ENCODE measurements at regions not wholly inside any gene's neighbourhood (a gene's known extent, or its start where the extent isn't known, plus 50 kb on each side); places are given as distances from the start of the nearest gene placed in this dataset.
"Not testable (repeated sequence)": the region's sequence is repeated elsewhere in the genome, so short reads cannot be mapped to it uniquely, and the experiment has no call there.

DNA sequence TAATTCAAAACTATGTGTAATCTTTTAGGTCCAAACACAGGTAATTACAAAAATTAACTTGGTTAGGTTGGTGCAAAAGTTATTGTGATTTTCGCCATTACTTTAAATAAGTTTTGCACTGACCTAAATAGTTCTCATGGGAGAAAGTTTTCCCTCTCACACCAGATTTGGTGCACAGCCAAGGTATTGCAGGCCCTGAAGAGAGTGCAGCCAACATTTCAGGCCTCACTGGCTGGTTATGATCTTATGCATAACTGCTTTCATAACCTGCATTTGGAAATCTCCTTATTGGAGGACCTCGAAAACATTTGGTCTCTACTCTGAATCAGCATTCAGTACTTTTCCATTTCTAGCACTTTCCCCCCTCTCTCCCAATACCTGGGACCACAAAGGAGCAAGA is 993.1 kb upstream of the MANEA start:
- H3K9ac ChIP-seq (ENCODE audit: low read length in 5 of 5) = no peak overlapping the region
- peak overlapping the region; percentile 64 for H3K27ac ChIP-seq (ENCODE audit: low read depth, low read length)
- no peaks in the 10 kb centered on the region for H3K27me3 ChIP-seq (ENCODE audit: control insufficient read depth in 5 of 5, insufficient read depth in 4 of 5, low read length in 5 of 5)
- H3K36me3 ChIP-seq (ENCODE audit: control insufficient read depth in 5 of 5, insufficient read depth in 5 of 5, low read length in 5 of 5) = no peaks in the 10 kb centered on the region
- peaks cover 0 to 10% (median 0%) of the 10 kb centered on the region in 5 donors for H3K4me1 ChIP-seq (ENCODE audit: control insufficient read depth in 5 of 5, insufficient read depth in 5 of 5, low read length in 5 of 5)
- H3K9me3 ChIP-seq (ENCODE audit: control insufficient read depth in 5 of 5, low read length in 5 of 5) = no peaks in the 10 kb centered on the region
- peak overlapping the region in 2 of 5 donors; percentile 1 to 22 for H3K4me3 ChIP-seq (ENCODE audit: low read depth in 1 of 5, low read length in 5 of 5)

DNA sequence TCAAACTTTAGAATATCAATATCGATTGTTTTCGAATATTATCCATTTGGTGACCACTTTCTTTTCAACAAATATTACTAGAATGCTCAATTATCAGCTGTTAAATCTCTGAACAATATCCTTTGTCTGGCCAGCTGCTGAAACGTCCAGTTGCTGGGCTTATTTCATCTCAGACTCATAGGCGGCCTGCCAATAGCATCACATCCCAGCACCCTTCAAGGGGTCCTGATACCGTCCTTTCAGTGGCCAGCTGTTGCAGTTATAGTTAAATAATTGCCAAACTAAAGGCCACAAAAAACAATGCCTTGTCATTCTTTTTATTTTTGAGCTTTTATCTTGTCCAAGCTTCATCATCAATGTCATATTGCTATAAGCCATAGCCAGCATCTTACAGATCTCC is 1006.8 kb upstream of the MANEA start:
- Histone ChIP-seq H3K9ac (ENCODE audit: low read length in 5 of 5) (no peak overlapping the region), H3K9me3 (ENCODE audit: control insufficient read depth in 5 of 5, low read length in 5 of 5) (no peaks in the 10 kb centered on the region), H3K4me1 (ENCODE audit: control insufficient read depth in 5 of 5, insufficient read depth in 5 of 5, low read length in 5 of 5) (no peaks in the 10 kb centered on the region), H3K27ac (ENCODE audit: low read depth, low read length) (no peak overlapping the region), H3K36me3 (ENCODE audit: control insufficient read depth in 5 of 5, insufficient read depth in 5 of 5, low read length in 5 of 5) (no peaks in the 10 kb centered on the region), H3K4me3 (ENCODE audit: low read depth in 1 of 5, low read length in 5 of 5) (no peak overlapping the region), H3K27me3 (ENCODE audit: control insufficient read depth in 5 of 5, insufficient read depth in 4 of 5, low read length in 5 of 5) (no peaks in the 10 kb centered on the region)

GRCh38 chr6:94562846-94563245 is 1014.5 kb upstream of the MANEA start:
- Histone ChIP-seq H3K27ac (ENCODE audit: low read depth, low read length) (no peak overlapping the region), H3K9ac (ENCODE audit: low read length in 5 of 5) (no peak overlapping the region), H3K27me3 (ENCODE audit: control insufficient read depth in 5 of 5, insufficient read depth in 4 of 5, low read length in 5 of 5) (no peaks in the 10 kb centered on the region)

DNA sequence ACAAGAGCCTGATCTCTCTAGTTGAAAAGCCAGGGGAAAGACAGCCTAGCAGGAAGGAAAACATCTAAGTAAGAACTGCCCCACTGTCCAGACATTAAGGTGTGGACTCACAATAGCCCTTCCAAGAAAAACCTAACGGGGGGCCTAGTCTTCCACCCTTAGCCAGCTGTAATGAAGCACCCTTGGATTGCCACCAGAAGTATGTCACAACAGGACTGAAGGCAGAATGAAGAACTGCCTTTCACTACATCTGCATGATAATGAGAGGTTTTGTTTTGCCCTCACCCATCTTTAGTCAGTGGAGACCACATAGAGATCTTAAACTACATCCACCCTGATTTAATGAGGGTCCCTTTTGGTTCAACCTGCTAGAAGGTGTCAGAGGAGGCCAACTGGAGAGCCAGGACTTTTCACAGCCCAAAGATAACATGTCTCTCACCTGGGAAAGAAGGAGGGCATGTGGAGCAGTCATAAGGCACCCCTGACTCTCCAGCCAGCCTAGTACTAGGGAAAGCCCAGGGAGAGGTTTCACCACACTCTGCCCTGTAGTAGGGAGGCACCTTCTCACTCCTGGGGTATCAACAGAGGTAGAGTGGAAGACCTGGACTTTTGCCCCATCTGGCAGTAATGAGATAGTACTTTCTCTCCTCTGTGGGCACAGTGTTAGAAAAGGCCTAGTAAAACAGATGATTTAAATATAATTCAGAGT is 1017.4 kb upstream of the MANEA start:
- Histone ChIP-seq H3K4me3 (ENCODE audit: low read depth in 1 of 5, low read length in 5 of 5) (no peak overlapping the region), H3K36me3 (ENCODE audit: control insufficient read depth in 5 of 5, insufficient read depth in 5 of 5, low read length in 5 of 5) (no peaks in the 10 kb centered on the region), H3K27me3 (ENCODE audit: control insufficient read depth in 5 of 5, insufficient read depth in 4 of 5, low read length in 5 of 5) (no peaks in the 10 kb centered on the region), H3K9ac (ENCODE audit: low read length in 5 of 5) (no peak overlapping the region), H3K4me1 (ENCODE audit: control insufficient read depth in 5 of 5, insufficient read depth in 5 of 5, low read length in 5 of 5) (no peaks in the 10 kb centered on the region), H3K27ac (ENCODE audit: low read depth, low read length) (no peak overlapping the region), H3K9me3 (ENCODE audit: control insufficient read depth in 5 of 5, low read length in 5 of 5) (no peaks in the 10 kb centered on the region)

More at GRCh38 chr6:94562846-94563245, 1014.5 kb upstream of the MANEA start:
- Histone ChIP-seq H3K4me1 (ENCODE audit: control insufficient read depth in 5 of 5, insufficient read depth in 5 of 5, low read length in 5 of 5) (no peaks in the 10 kb centered on the region), H3K36me3 (ENCODE audit: control insufficient read depth in 5 of 5, insufficient read depth in 5 of 5, low read length in 5 of 5) (no peaks in the 10 kb centered on the region), H3K9me3 (ENCODE audit: control insufficient read depth in 5 of 5, low read length in 5 of 5) (no peaks in the 10 kb centered on the region), H3K4me3 (ENCODE audit: low read depth in 1 of 5, low read length in 5 of 5) (no peak overlapping the region)

DNA sequence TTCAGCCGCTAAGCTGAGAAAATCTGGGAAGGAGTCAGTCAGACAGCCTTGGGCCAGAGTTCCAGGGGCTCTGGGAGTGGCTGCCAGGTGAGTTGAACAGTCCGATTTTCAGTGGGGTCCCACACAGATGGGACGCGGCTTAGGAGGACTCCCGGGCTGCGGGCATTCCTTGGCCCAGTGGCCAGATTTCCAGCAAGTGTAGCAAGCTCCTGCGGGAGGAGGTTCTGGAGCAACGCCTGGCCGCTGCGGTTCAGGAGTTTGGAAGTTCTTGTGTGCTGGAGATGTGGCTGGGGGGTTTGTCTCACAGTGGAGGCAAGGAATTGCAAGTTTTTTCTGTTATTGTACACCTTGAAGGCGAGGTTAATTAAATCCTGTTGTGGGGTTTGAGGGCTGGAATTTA is 1020.1 kb upstream of the MANEA start:
- not testable (repeated sequence) for H3K9ac ChIP-seq (ENCODE audit: low read length in 5 of 5); H3K36me3 ChIP-seq (ENCODE audit: control insufficient read depth in 5 of 5, insufficient read depth in 5 of 5, low read length in 5 of 5); H3K27me3 ChIP-seq (ENCODE audit: control insufficient read depth in 5 of 5, insufficient read depth in 4 of 5, low read length in 5 of 5); H3K9me3 ChIP-seq (ENCODE audit: control insufficient read depth in 5 of 5, low read length in 5 of 5); H3K4me3 ChIP-seq (ENCODE audit: low read depth in 1 of 5, low read length in 5 of 5); H3K4me1 ChIP-seq (ENCODE audit: control insufficient read depth in 5 of 5, insufficient read depth in 5 of 5, low read length in 5 of 5); H3K27ac ChIP-seq (ENCODE audit: low read depth, low read length)

- Histone ChIP-seq H3K4me3 (ENCODE audit: low read depth in 1 of 5, low read length in 5 of 5) (no peak overlapping the region), H3K4me1 (ENCODE audit: control insufficient read depth in 5 of 5, insufficient read depth in 5 of 5, low read length in 5 of 5) (no peaks in the 10 kb centered on the region), H3K9ac (ENCODE audit: low read length in 5 of 5) (no peak overlapping the region), H3K36me3 (ENCODE audit: control insufficient read depth in 5 of 5, insufficient read depth in 5 of 5, low read length in 5 of 5) (no peaks in the 10 kb centered on the region), H3K27me3 (ENCODE audit: control insufficient read depth in 5 of 5, insufficient read depth in 4 of 5, low read length in 5 of 5) (no peaks in the 10 kb centered on the region), H3K27ac (ENCODE audit: low read depth, low read length) (no peak overlapping the region), H3K9me3 (ENCODE audit: control insufficient read depth in 5 of 5, low read length in 5 of 5) (no peaks in the 10 kb centered on the region)
Measured at GRCh38 chr6:94548201-94548600, 1029.1 kb upstream of the MANEA start.

DNA sequence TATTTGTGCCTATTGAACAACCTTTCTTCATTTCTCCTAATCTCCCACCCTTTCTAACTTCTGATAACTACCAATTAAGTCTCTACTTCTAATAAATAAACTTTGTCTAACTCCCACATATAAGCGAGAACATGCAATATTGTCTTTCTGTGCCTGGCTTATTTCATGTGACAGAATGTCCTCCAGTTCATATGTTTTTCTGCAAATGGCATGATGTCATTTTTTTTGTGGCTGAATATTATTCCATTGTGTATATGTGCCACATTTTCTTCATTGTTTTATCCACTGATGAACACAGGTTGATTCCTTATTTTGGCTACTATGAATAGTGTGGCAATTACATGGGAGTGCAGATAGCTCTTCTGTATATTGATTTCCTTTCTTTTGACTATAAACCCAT is 1041.5 kb upstream of the MANEA start:
- H3K9me3 ChIP-seq (ENCODE audit: control insufficient read depth in 5 of 5, low read length in 5 of 5) = peaks cover 0 to 3% (median 0%) of the 10 kb centered on the region in 5 donors
- no peak overlapping the region for H3K4me3 ChIP-seq (ENCODE audit: low read depth in 1 of 5, low read length in 5 of 5)
- no peaks in the 10 kb centered on the region for H3K27me3 ChIP-seq (ENCODE audit: control insufficient read depth in 5 of 5, insufficient read depth in 4 of 5, low read length in 5 of 5)
- no peak overlapping the region for H3K27ac ChIP-seq (ENCODE audit: low read depth, low read length)
- no peak overlapping the region for H3K9ac ChIP-seq (ENCODE audit: low read length in 5 of 5)
- no peaks in the 10 kb centered on the region for H3K4me1 ChIP-seq (ENCODE audit: control insufficient read depth in 5 of 5, insufficient read depth in 5 of 5, low read length in 5 of 5)
- no peaks in the 10 kb centered on the region for H3K36me3 ChIP-seq (ENCODE audit: control insufficient read depth in 5 of 5, insufficient read depth in 5 of 5, low read length in 5 of 5)

DNA sequence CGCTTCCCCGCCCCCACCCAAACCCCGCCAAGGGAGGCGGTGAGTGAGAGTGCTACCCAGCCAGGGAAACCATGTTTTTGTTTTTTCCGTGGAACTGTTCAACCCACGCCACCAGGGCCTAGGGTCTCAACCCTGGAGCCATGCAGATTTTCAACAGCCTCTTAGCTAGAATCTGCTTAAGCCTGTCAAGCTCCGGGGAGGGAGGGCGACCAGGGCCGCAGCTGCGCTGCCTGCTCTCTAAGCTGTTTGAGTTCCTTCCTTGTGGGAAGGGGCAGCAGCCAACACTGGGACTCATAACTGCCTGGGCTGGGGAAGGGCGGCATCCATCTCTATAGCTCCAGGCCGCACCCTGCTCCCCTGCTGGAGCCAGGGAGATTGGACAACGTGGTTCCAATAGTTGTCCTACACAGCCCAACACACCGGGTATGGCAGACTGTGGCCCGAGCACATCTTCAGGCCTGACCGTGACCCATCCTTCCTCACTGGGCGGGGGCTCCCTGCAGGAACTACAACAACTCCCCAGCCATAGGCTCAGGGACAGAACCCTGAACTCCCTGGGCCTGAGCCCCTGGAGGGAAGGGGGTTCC is 1065.7 kb upstream of the MANEA start:
- H3K9ac ChIP-seq (ENCODE audit: low read length in 5 of 5) = no peak overlapping the region
- no peaks in the 10 kb centered on the region for H3K27me3 ChIP-seq (ENCODE audit: control insufficient read depth in 5 of 5, insufficient read depth in 4 of 5, low read length in 5 of 5)
- no peak overlapping the region for H3K27ac ChIP-seq (ENCODE audit: low read depth, low read length)
- H3K9me3 ChIP-seq (ENCODE audit: control insufficient read depth in 5 of 5, low read length in 5 of 5) = peaks cover 0 to 2% (median 0%) of the 10 kb centered on the region in 5 donors
- no peak overlapping the region for H3K4me3 ChIP-seq (ENCODE audit: low read depth in 1 of 5, low read length in 5 of 5)
- H3K4me1 ChIP-seq (ENCODE audit: control insufficient read depth in 5 of 5, insufficient read depth in 5 of 5, low read length in 5 of 5) = no peaks in the 10 kb centered on the region
- no peaks in the 10 kb centered on the region for H3K36me3 ChIP-seq (ENCODE audit: control insufficient read depth in 5 of 5, insufficient read depth in 5 of 5, low read length in 5 of 5)

- H3K27ac ChIP-seq (ENCODE audit: low read depth, low read length) = no peak overlapping the region
- no peak overlapping the region for H3K9ac ChIP-seq (ENCODE audit: low read length in 5 of 5)
- peaks cover 0 to under 1% (median 0%) of the 10 kb centered on the region in 5 donors for H3K4me1 ChIP-seq (ENCODE audit: control insufficient read depth in 5 of 5, insufficient read depth in 5 of 5, low read length in 5 of 5)
- H3K27me3 ChIP-seq (ENCODE audit: control insufficient read depth in 5 of 5, insufficient read depth in 4 of 5, low read length in 5 of 5) = no peaks in the 10 kb centered on the region
- H3K36me3 ChIP-seq (ENCODE audit: control insufficient read depth in 5 of 5, insufficient read depth in 5 of 5, low read length in 5 of 5) = no peaks in the 10 kb centered on the region
- H3K9me3 ChIP-seq (ENCODE audit: control insufficient read depth in 5 of 5, low read length in 5 of 5) = peaks cover 0 to 2% (median 0%) of the 10 kb centered on the region in 5 donors
- no peak overlapping the region for H3K4me3 ChIP-seq (ENCODE audit: low read depth in 1 of 5, low read length in 5 of 5)
Measured at GRCh38 chr6:94510877-94511276, 1066.5 kb upstream of the MANEA start.

GRCh38 chr6:94501516-94501915 is 1075.8 kb upstream of the MANEA start:
- H3K4me1 ChIP-seq (ENCODE audit: control insufficient read depth in 5 of 5, insufficient read depth in 5 of 5, low read length in 5 of 5) = peaks cover 0 to 7% (median 0%) of the 10 kb centered on the region in 5 donors
- H3K27ac ChIP-seq (ENCODE audit: low read depth, low read length) = no peak overlapping the region
- H3K9ac ChIP-seq (ENCODE audit: low read length in 5 of 5) = no peak overlapping the region
- no peaks in the 10 kb centered on the region for H3K36me3 ChIP-seq (ENCODE audit: control insufficient read depth in 5 of 5, insufficient read depth in 5 of 5, low read length in 5 of 5)
- H3K4me3 ChIP-seq (ENCODE audit: low read depth in 1 of 5, low read length in 5 of 5) = no peak overlapping the region
- no peaks in the 10 kb centered on the region for H3K27me3 ChIP-seq (ENCODE audit: control insufficient read depth in 5 of 5, insufficient read depth in 4 of 5, low read length in 5 of 5)
- no peaks in the 10 kb centered on the region for H3K9me3 ChIP-seq (ENCODE audit: control insufficient read depth in 5 of 5, low read length in 5 of 5)
